ENCODE measurements at regions not wholly inside any gene's neighbourhood (a gene's known extent, or its start where the extent isn't known, plus 50 kb on each side); places are given as distances from the start of the nearest gene placed in this dataset.

GRCh38 chrX:25928316-25928715 lies 209.8 kb upstream of the MAGEB18 start:
- Histone ChIP-seq H2AFZ (ENCODE audit: control insufficient read depth, low read depth, low read length) (no peak overlapping the region), H3K4me3 (no peak overlapping the region), H3K4me1 (ENCODE audit: control insufficient read depth, insufficient read depth, low read length) (no peaks in the 10 kb centered on the region), H4K20me1 (ENCODE audit: control insufficient read depth, insufficient read depth) (no peaks in the 10 kb centered on the region), H3K36me3 (ENCODE audit: control insufficient read depth in 2 of 2, insufficient read depth in 2 of 2, low read length in 1 of 2) (no peaks in the 10 kb centered on the region), H3K9ac (ENCODE audit: control insufficient read depth, insufficient read depth, low read length) (no peak overlapping the region), H3K4me2 (ENCODE audit: control insufficient read depth, insufficient read depth) (no peak overlapping the region), H3K27me3 (replicated peaks in 1 of 2; ENCODE audit: control insufficient read depth in 2 of 2, insufficient read depth in 2 of 2, low read length in 1 of 2) (no peaks in the 10 kb centered on the region), H3K27ac (ENCODE audit: control insufficient read depth, insufficient read depth) (no peak overlapping the region), H3K9me3 (replicated peaks; ENCODE audit: control insufficient read depth, insufficient read depth, low read length) (no peaks in the 10 kb centered on the region), H3K79me2 (ENCODE audit: control insufficient read depth, insufficient read depth, low read length) (no peaks in the 10 kb centered on the region)
- BruUV-seq (replicated peaks) = no TSS peak
- intact Hi-C loops (cut with micrococcal nuclease; ENCODE audit: unreplicated experiment) (no loop called here), in situ Hi-C loops (cut with MboI) (no loop called here)
- ATAC-seq (no peak), DNase-seq (ENCODE audit: low read depth, low spot score) (no peak), FAIRE-seq (no peak)
- ChIA-PET CTCF (no interaction called here), POLR2A (no interaction called here), RAD21 (ENCODE audit: unreplicated experiment) (no interaction called here), SMC1A (ENCODE audit: uncharacterized antibody, unreplicated experiment) (no interaction called here)
- 45% methylated on average over 5 of the region's 5 CpGs for WGBS (ENCODE audit: insufficient coverage, insufficient replicate concordance, low lambda C conversion rate, missing lambda C conversion rate)
- no peak for TF ChIP-seq KLF5 (IDR thresholded peaks at IDR 0.05; ENCODE audit: partially characterized antibody)
- TF ChIP-seq IKZF1 (conservative IDR thresholded peaks at IDR 0.05) = no peak
- TF ChIP-seq HDAC6 (IDR thresholded peaks at IDR 0.05; ENCODE audit: unreplicated experiment) = no peak
- TF ChIP-seq BRCA1 (IDR thresholded peaks at IDR 0.05; ENCODE audit: low read depth, low read length) = no peak

GRCh38 chrX:25941087-25941486 lies 197.1 kb upstream of the MAGEB18 start:
- WGBS (ENCODE audit: insufficient coverage, insufficient replicate concordance, low lambda C conversion rate, missing lambda C conversion rate) = 0% methylated on average over 2 of the region's 2 CpGs
- RAD21 ChIA-PET (ENCODE audit: unreplicated experiment) = no interaction called here
- TF ChIP-seq POLR2A (IDR thresholded peaks at IDR 0.05; ENCODE audit: low read depth, low read length) (no peak), EP300 (IDR thresholded peaks at IDR 0.05; ENCODE audit: borderline replicate concordance in 1 of 2, control insufficient read depth in 1 of 2, low read depth in 2 of 2, low read length in 2 of 2) (no peak), BHLHE40 (IDR thresholded peaks at IDR 0.05; ENCODE audit: borderline replicate concordance in 1 of 2, low read depth in 2 of 2, low read length in 1 of 2) (no peak), TBL1XR1 (IDR thresholded peaks at IDR 0.05; ENCODE audit: low read depth, low read length) (no peak), STAT3 (IDR thresholded peaks at IDR 0.05; ENCODE audit: low read depth, low read length) (no peak), SIN3A (IDR thresholded peaks at IDR 0.05; ENCODE audit: low read depth, low read length) (no peak), STAT1 (conservative IDR thresholded peaks at IDR 0.05) (no peak), HDAC2 (IDR thresholded peaks at IDR 0.05) (no peak), POLR2AphosphoS5 (IDR thresholded peaks at IDR 0.05; ENCODE audit: low read length) (no peak), RBBP5 (conservative IDR thresholded peaks at IDR 0.05) (no peak), MAX (IDR thresholded peaks at IDR 0.05; ENCODE audit: low read depth, low read length) (no peak), ATF2 (IDR thresholded peaks at IDR 0.05; ENCODE audit: low read length) (no peak), ZSCAN29 (IDR thresholded peaks at IDR 0.05) (no peak), SMARCA5 (IDR thresholded peaks at IDR 0.05) (no peak), ZZZ3 (IDR thresholded peaks at IDR 0.05; ENCODE audit: control insufficient read depth, insufficient read length, low read depth) (no peak)
- Histone ChIP-seq H3K4me3 (no peak overlapping the region), H3K27ac (ENCODE audit: control insufficient read depth, insufficient read depth) (no peak overlapping the region), H3K4me1 (ENCODE audit: control insufficient read depth, insufficient read depth, low read length) (no peaks in the 10 kb centered on the region), H3K9me3 (replicated peaks; ENCODE audit: control insufficient read depth, insufficient read depth, low read length) (no peaks in the 10 kb centered on the region), H4K20me1 (ENCODE audit: control insufficient read depth, insufficient read depth) (no peaks in the 10 kb centered on the region), H3K9ac (ENCODE audit: control insufficient read depth, insufficient read depth, low read length) (no peak overlapping the region), H3K27me3 (replicated peaks in 1 of 2; ENCODE audit: control insufficient read depth in 2 of 2, insufficient read depth in 2 of 2, low read length in 1 of 2) (no peaks in the 10 kb centered on the region), H3K36me3 (ENCODE audit: control insufficient read depth in 2 of 2, insufficient read depth in 2 of 2, low read length in 1 of 2) (no peaks in the 10 kb centered on the region), H3K79me2 (ENCODE audit: control insufficient read depth, insufficient read depth, low read length) (no peaks in the 10 kb centered on the region), H2AFZ (ENCODE audit: control insufficient read depth, low read depth, low read length) (no peak overlapping the region), H3K4me2 (ENCODE audit: control insufficient read depth, insufficient read depth) (no peak overlapping the region)
- CTCF ChIA-PET = no interaction called here
- DNase-seq (ENCODE audit: low read depth, low spot score) (no peak), FAIRE-seq (no peak), ATAC-seq (no peak)
- BruUV-seq (replicated peaks) = no TSS peak
- POLR2A ChIA-PET = no interaction called here
- in situ Hi-C loops (cut with MboI) (no loop called here), intact Hi-C loops (cut with micrococcal nuclease; ENCODE audit: unreplicated experiment) (no loop called here)
- SMC1A ChIA-PET (ENCODE audit: uncharacterized antibody, unreplicated experiment) = no interaction called here
